ENCODE measurements at regions not wholly inside any gene's neighbourhood (a gene's known extent, or its start where the extent isn't known, plus 50 kb on each side); places are given as distances from the start of the nearest gene placed in this dataset.
A peak's percentile ranks its signal among the peaks of the same experiment; 100 is the strongest.

DNA sequence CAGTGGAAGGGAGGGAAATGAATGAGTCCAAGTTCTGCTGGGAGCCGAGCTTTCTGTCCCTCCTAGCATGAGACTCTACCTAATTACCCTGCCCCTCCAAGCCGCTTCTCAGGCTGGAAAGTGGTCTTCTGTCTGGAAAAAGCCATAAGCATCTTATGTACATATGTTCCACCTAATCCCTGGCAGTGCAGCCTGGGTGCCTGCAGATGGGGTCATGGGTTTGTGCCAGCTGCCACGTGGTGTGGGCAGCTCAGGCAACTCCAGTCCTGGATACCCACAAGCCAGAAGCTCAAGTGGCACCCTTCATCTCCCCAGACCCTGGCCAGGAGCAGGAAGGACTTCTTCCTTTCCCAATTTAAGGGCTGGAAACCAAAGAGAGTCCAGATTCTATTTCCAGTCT is 253.1 kb downstream of the LY86 start:
- peaks cover 0 to 14% of the 10 kb centered on the region in 2 donors for H3K36me3 Mint-ChIP-seq
- no peak overlapping the region for H3K4me3 Mint-ChIP-seq
- no peak for DNase-seq
- H3K27ac Mint-ChIP-seq = no peak overlapping the region
- H3K27me3 Mint-ChIP-seq = peaks cover 0 to 17% (median 4%) of the 10 kb centered on the region in 3 donors
- no peak for ATAC-seq (ENCODE audit: low read depth in 2 of 2)
- peaks cover 0 to 9% (median 6%) of the 10 kb centered on the region in 3 donors for H3K4me1 Mint-ChIP-seq
- peaks cover 8 to 23% (median 11%) of the 10 kb centered on the region in 7 donors for H3K9me3 Mint-ChIP-seq

DNA sequence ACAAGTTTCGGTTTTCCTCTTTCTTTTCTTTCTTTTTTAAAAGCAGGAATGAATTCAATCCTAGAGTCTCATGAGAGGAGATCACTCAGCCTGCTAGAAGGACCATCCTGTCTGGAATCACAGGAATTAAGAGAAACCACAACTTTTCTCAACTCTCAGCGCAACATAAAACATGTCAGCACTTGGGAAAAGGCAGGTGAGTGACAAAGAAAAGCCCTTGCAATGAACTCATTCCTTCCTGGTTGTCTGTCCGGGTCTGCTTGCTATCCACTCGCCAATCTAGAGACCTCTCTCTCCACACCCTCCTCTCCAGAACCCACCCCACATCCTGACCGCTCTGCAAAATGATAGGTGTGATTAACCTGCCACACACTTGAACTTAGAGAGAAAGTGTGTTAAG is 253.8 kb downstream of the LY86 start:
- DNase-seq = no peak
- H3K27me3 Mint-ChIP-seq = peaks cover 0 to 17% (median 4%) of the 10 kb centered on the region in 3 donors
- no peak overlapping the region for H3K4me3 Mint-ChIP-seq
- peaks cover 0 to 15% of the 10 kb centered on the region in 2 donors for H3K36me3 Mint-ChIP-seq
- H3K27ac Mint-ChIP-seq = no peak overlapping the region
- peaks cover 0 to 9% (median 6%) of the 10 kb centered on the region in 3 donors for H3K4me1 Mint-ChIP-seq
- H3K9me3 Mint-ChIP-seq = peaks cover 7 to 24% (median 14%) of the 10 kb centered on the region in 7 donors
- no peak for ATAC-seq (ENCODE audit: low read depth in 2 of 2)

DNA sequence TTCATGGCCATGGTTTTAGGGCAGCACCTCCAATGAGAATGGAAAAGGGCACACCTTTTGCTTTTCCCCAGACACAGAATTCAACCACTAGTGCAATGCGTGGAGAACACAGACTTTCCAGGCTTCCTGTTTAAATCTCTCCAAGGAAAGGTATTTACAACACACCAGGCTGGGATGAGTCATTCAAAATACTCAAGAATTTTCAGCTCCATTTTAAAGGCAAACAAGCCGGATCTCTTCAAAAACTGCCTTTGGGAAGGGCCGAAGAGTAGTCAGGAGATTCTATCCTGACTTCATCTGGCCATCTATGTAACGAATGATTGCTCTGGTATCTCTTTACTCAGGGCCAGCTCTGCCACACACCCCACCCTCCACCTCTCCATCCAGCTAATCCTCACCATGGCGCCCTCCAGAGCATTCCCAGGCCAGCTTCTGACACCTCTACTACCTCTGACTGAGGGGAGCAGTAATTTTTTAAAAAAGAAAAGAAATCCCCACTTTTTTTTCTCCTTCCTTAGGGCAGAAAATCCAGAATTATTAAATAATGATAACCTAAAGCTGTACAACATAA is 254.6 kb downstream of the LY86 start:
- no peak for DNase-seq

DNA sequence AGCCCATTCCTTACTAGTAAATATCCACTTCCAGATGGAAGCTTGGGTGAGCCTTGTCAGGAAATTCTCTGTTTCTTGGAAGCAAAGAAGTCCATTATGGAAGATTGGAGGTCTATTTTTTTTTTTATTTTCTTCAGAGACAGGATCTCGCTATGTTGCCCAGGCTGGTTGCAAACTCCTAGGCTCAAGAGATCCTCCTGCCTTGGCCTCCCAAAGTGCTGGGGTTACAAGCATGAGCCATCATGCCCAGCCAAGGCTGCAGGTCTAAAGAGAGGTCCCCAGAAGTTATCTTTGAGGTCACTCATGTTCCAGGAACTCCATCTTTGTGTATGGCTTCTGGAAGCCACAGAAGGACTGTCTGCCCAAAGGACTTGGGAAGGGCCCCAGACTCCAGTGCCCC is 255.3 kb downstream of the LY86 start:
- peaks cover 0 to 17% (median 4%) of the 10 kb centered on the region in 3 donors for H3K27me3 Mint-ChIP-seq

More for the DNA sequence above, 254.6 kb downstream of the LY86 start:
- Mint-ChIP-seq H3K27ac (no peak overlapping the region), H3K27me3 (peaks cover 0 to 17% (median 4%) of the 10 kb centered on the region in 3 donors), H3K4me3 (no peak overlapping the region), H3K36me3 (peaks cover 0 to 15% of the 10 kb centered on the region in 2 donors), H3K4me1 (peaks cover 0 to 9% (median 6%) of the 10 kb centered on the region in 3 donors), H3K9me3 (peaks cover 7 to 24% (median 16%) of the 10 kb centered on the region in 7 donors)
- no peak for ATAC-seq (ENCODE audit: low read depth in 2 of 2)

DNA sequence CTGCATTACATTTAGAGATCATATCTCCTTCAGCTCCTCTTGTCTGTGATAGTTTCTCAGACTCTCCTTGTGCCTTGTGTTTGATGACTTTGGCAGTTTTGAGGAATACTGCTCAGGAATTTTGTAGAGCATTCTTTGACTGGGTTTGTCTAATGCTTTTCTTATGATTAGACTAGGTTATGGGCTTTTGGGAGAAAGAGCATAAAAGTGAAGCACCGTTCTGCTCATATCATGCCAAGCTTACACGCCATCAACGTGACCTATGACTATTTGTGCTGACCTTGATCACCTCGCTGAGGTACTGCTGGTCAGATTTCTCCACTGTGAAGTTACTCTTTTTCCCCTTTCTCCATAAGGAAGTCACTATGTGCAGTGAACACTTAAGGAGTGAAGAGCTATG is 256.0 kb downstream of the LY86 start:
- H3K27me3 Mint-ChIP-seq = peaks cover 0 to 17% (median 4%) of the 10 kb centered on the region in 3 donors
- no peak overlapping the region for H3K4me3 Mint-ChIP-seq
- H3K4me1 Mint-ChIP-seq = peaks cover 0 to 9% (median 6%) of the 10 kb centered on the region in 3 donors
- DNase-seq (no peak), ATAC-seq (ENCODE audit: low read depth in 2 of 2) (no peak)
- H3K27ac Mint-ChIP-seq = no peak overlapping the region
- peaks cover 0 to 15% of the 10 kb centered on the region in 2 donors for H3K36me3 Mint-ChIP-seq
- peaks cover 7 to 24% (median 16%) of the 10 kb centered on the region in 7 donors for H3K9me3 Mint-ChIP-seq

More for the DNA sequence above, 255.3 kb downstream of the LY86 start:
- Mint-ChIP-seq H3K36me3 (peaks cover 0 to 15% of the 10 kb centered on the region in 2 donors), H3K4me1 (peaks cover 0 to 9% (median 6%) of the 10 kb centered on the region in 3 donors), H3K9me3 (peaks cover 7 to 24% (median 16%) of the 10 kb centered on the region in 7 donors), H3K27ac (no peak overlapping the region), H3K4me3 (no peak overlapping the region)
- DNase-seq = no peak
- ATAC-seq (ENCODE audit: low read depth in 2 of 2) = no peak

DNA sequence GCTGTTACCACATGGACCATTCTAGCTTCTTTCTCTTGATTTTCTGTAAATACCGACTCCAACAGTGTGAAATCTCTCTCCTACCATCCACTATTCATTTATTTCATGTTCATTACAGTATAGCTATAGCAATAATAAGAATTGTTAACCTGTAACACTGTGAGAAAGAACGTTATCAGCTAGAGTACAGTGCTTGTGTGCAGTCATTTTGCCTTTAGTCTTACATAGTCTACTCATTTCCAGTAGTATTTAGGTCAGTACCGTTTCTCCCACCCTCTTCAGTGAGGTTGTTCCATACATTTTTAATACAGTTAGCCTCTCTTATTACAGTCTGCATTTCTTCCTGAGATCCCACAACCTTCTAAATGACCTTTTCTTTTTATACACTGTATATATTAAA is 257.1 kb downstream of the LY86 start:
- Mint-ChIP-seq H3K4me3 (no peak overlapping the region), H3K9me3 (peaks cover 7 to 24% (median 16%) of the 10 kb centered on the region in 7 donors), H3K27me3 (peaks cover 0 to 17% (median 4%) of the 10 kb centered on the region in 3 donors), H3K36me3 (peaks cover 5 to 15% of the 10 kb centered on the region in 2 donors), H3K27ac (no peak overlapping the region), H3K4me1 (peaks cover 0 to 9% (median 6%) of the 10 kb centered on the region in 3 donors)
- no peak for ATAC-seq (ENCODE audit: low read depth in 2 of 2)
- no peak for DNase-seq

DNA sequence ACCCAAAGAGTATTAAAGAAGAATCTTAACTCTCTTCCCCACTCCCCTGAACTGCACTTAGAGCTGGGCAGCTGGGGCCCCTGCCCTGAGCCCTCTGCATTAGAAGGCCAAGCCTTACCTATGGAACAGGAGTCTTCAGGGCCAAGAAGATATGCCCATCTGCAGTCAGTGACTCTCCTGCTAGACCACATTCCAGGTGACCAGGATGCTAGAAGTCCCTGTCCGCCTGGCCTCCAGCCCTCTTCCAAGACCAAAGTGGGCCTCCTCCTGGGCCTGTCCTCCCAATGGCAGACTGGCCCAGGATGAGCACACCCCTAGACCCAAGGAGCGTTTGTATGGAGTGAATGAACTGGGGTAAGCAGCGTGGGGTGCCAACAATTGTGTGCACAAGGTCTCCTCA is 259.1 kb downstream of the LY86 start:
- Mint-ChIP-seq H3K4me1 (no peaks in the 10 kb centered on the region), H3K27ac (no peak overlapping the region), H3K36me3 (peaks cover 5 to 15% of the 10 kb centered on the region in 2 donors), H3K4me3 (peak overlapping the region in 1 of 8 donors; percentile 14), H3K27me3 (peaks cover 0 to 9% (median 0%) of the 10 kb centered on the region in 3 donors), H3K9me3 (peaks cover 7 to 24% (median 16%) of the 10 kb centered on the region in 7 donors)
- ATAC-seq (ENCODE audit: low read depth in 2 of 2) (no peak), DNase-seq (no peak)

DNA sequence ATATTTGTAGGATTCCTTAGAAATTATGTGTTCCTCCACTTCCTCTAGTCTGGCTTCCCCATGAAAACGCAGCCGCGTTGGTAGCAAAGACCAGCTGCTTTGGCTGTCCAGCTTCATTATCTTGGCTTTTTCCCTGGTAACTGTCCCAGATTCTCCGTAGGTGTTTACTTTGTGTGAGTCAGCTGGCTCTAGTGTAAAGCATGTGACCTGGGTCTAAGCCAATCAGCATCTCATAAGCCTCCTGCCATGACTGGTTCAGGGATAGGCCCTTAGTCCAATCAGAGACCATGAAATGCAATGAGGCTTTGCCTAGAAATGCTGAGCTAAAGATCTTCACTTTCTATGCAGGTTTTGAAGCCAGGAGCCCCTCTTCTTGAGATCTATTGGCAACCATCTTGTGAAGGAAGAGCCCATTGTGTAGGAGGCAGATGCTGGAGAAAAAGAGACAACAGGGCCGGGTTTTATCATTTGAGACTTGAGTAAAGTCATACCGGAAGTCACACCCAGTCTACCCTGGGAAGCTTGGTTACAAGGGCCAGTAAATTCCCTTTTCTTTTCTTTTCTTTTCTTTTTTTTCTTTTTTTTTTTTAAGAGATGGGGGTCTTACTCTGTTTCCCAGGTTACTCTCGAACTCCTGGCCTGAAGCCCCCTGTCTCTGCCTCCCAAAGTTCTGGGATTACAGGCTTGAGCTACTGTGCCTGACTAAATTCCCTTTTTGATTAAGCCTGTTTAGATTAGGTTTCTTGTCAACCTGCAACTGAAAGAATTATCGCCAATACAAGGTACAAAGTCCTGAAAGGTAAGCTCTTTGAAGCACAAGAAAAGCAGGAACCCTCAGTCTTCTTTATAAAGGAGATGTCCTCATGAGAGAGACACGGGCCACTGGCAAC is 256.5 kb upstream of the RREB1 start:
- DNase-seq (no peak), ATAC-seq (ENCODE audit: low read depth in 2 of 2) (no peak)
- no peaks in the 10 kb centered on the region for H3K27me3 Mint-ChIP-seq
- peaks cover 3 to 6% (median 5%) of the 10 kb centered on the region in 3 donors for H3K4me1 Mint-ChIP-seq
- peaks cover 3 to 5% of the 10 kb centered on the region in 2 donors for H3K36me3 Mint-ChIP-seq
- peak overlapping the region in 2 of 6 donors; percentile 22 to 39 for H3K27ac Mint-ChIP-seq
- H3K4me3 Mint-ChIP-seq = no peak overlapping the region
- peaks cover 0 to 8% (median 3%) of the 10 kb centered on the region in 7 donors for H3K9me3 Mint-ChIP-seq

GRCh38 chr6:6851949-6852261 is 255.9 kb upstream of the RREB1 start:
- Mint-ChIP-seq H3K4me1 (peaks cover 9 to 12% (median 11%) of the 10 kb centered on the region in 3 donors), H3K9me3 (peaks cover 0 to 2% (median 0%) of the 10 kb centered on the region in 7 donors), H3K36me3 (peaks cover 0 to 5% of the 10 kb centered on the region in 2 donors), H3K4me3 (no peak overlapping the region), H3K27ac (no peak overlapping the region), H3K27me3 (no peaks in the 10 kb centered on the region)
- DNase-seq = no peak
- ATAC-seq (ENCODE audit: low read depth in 2 of 2) = no peak

- peak; percentile 91 to 92 for ATAC-seq (ENCODE audit: low read depth in 2 of 2)
- H3K9me3 Mint-ChIP-seq = no peaks in the 10 kb centered on the region
- no peaks in the 10 kb centered on the region for H3K36me3 Mint-ChIP-seq
- no peaks in the 10 kb centered on the region for H3K27me3 Mint-ChIP-seq
- peaks cover 16 to 27% (median 26%) of the 10 kb centered on the region in 3 donors for H3K4me1 Mint-ChIP-seq
- peak overlapping the region; percentile 6 to 94 (median 62) for H3K27ac Mint-ChIP-seq
- peak overlapping the region in 6 of 8 donors; percentile 23 to 76 (median 64) for H3K4me3 Mint-ChIP-seq
- DNase-seq = peak; percentile 42
These were observed 250.9 kb upstream of the RREB1 start for GRCh38 chr6:6856538-6857523.

DNA sequence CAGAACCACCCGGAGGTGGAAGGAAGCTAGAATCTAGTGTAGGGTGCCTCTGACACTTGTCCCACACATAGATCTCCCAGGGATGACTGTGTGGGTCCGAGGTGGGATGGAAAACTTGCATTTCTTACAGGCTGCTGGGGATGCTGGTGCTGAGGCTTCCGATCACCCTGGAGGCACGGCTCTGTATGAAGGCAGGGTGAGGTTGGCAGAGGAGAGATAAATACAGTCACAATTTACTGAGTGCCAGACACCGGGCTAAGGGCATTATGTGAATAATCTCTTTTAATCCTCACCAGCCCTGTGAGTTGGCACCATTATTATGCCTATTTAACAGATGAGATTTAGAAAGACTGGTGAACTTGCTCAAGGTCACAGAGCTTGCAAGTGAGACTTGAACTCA is 250.2 kb upstream of the RREB1 start:
- Mint-ChIP-seq H3K9me3 (no peaks in the 10 kb centered on the region), H3K27ac (peak overlapping the region in 1 of 6 donors; percentile 6), H3K4me3 (no peak overlapping the region), H3K36me3 (no peaks in the 10 kb centered on the region), H3K27me3 (no peaks in the 10 kb centered on the region), H3K4me1 (peaks cover 16 to 27% (median 26%) of the 10 kb centered on the region in 3 donors)
- no peak for ATAC-seq (ENCODE audit: low read depth in 2 of 2)
- DNase-seq = no peak

DNA sequence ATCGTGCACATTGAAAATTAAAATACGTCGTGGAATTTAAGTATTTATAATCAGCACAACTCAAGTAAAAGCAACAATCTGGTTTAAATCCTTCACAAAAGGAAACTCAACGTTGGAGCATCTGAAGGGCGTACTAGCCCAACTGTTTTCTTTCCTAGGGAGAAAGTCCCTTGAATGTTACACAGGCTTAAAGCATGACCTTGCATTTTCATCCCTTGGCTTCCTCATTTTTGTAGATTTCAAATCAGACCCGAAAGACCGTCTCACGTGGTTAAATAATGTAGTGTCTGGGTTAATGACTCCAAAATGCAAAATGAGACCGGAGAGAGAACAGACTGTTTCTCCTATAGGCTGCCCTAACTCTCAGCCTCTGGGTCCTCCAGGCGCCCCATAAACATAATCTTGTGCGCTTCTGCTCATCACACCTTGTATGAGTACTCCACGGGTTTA is 249.2 kb upstream of the RREB1 start:
- peak; percentile 19 for DNase-seq
- Mint-ChIP-seq H3K27me3 (no peaks in the 10 kb centered on the region), H3K4me3 (peak overlapping the region in 3 of 8 donors; percentile 35 to 40 (median 37))

More for the DNA sequence above, 249.2 kb upstream of the RREB1 start:
- Mint-ChIP-seq H3K36me3 (no peaks in the 10 kb centered on the region), H3K27ac (peak overlapping the region in 2 of 6 donors; percentile 16 to 69), H3K4me1 (peaks cover 16 to 27% (median 26%) of the 10 kb centered on the region in 3 donors), H3K9me3 (no peaks in the 10 kb centered on the region)
- peak; percentile 51 to 59 for ATAC-seq (ENCODE audit: low read depth in 2 of 2)

Measured in naive B cell (primary cell).